ENCODE measurements at regions not wholly inside any gene's neighbourhood (a gene's known extent, or its start where the extent isn't known, plus 50 kb on each side); places are given as distances from the start of the nearest gene placed in this dataset.

GRCh38 chr3:139111392-139112229, 66.9 kb upstream of the PRR23C start:
- in situ Hi-C loops (cut with MboI) = no loop called here
- TF ChIP-seq CTCF (IDR thresholded peaks at IDR 0.05 in 2 of 3, conservative IDR thresholded peaks at IDR 0.05 in 1 of 3; ENCODE audit: control insufficient read depth in 2 of 3, extremely low read depth in 1 of 3, insufficient read depth in 1 of 3, low read depth in 3 of 3, low read length in 3 of 3) = peak; percentile 60 to 75 (median 67)
- TF ChIP-seq RAD21 (IDR thresholded peaks at IDR 0.05; ENCODE audit: insufficient read depth, low read depth, low read length) = peak; percentile 57
- TF ChIP-seq MXI1 (IDR thresholded peaks at IDR 0.05; ENCODE audit: low read depth, low read length) = no peak
- no peak for TF ChIP-seq ZNF384 (IDR thresholded peaks at IDR 0.05; ENCODE audit: borderline replicate concordance, low read depth, low read length)
- no peak for TF ChIP-seq TCF7 (IDR thresholded peaks at IDR 0.05; ENCODE audit: borderline replicate concordance)
- no peak for TF ChIP-seq SRF (IDR thresholded peaks at IDR 0.05; ENCODE audit: low read depth in 2 of 2, low read length in 2 of 2)
- TF ChIP-seq BHLHE40 (IDR thresholded peaks at IDR 0.05; ENCODE audit: borderline replicate concordance in 1 of 2, low read depth in 2 of 2, low read length in 1 of 2) = peak in 1 of 2 experiments; percentile 18; a peak in 1 of 4 replicates
- 0 out of 2 replicates have a peak, but pooled peaks have one; percentile 21 for TF ChIP-seq YY1 (IDR thresholded peaks at IDR 0.05; ENCODE audit: low read depth, low read length)
- TF ChIP-seq SMC3 (IDR thresholded peaks at IDR 0.05; ENCODE audit: borderline replicate concordance, low read length) = peak; percentile 72
- DNase-seq (ENCODE audit: low read depth, low spot score) (no peak), FAIRE-seq (peak; percentile 88), ATAC-seq (peak; percentile 92)
- Histone ChIP-seq H3K27me3 (replicated peaks in 1 of 2; ENCODE audit: control insufficient read depth in 2 of 2, insufficient read depth in 2 of 2, low read length in 1 of 2) (no peaks in the 10 kb centered on the region), H3K9me3 (replicated peaks; ENCODE audit: control insufficient read depth, insufficient read depth, low read length) (no peaks in the 10 kb centered on the region), H2AFZ (ENCODE audit: control insufficient read depth, low read depth, low read length) (no peak overlapping the region), H3K4me2 (ENCODE audit: control insufficient read depth, insufficient read depth) (no peak overlapping the region), H3K4me1 (ENCODE audit: control insufficient read depth, insufficient read depth, low read length) (peaks cover 5% of the 10 kb centered on the region; the same call in 1 of the 2 replicates), H4K20me1 (ENCODE audit: control insufficient read depth, insufficient read depth) (no peaks in the 10 kb centered on the region), H3K4me3 (no peak overlapping the region), H3K9ac (ENCODE audit: control insufficient read depth, insufficient read depth, low read length) (no peak overlapping the region), H3K79me2 (ENCODE audit: control insufficient read depth, insufficient read depth, low read length) (no peaks in the 10 kb centered on the region), H3K36me3 (ENCODE audit: control insufficient read depth in 2 of 2, insufficient read depth in 2 of 2, low read length in 1 of 2) (no peaks in the 10 kb centered on the region), H3K27ac (ENCODE audit: control insufficient read depth, insufficient read depth) (no peak overlapping the region)
- WGBS (ENCODE audit: insufficient coverage, insufficient replicate concordance, low lambda C conversion rate, missing lambda C conversion rate) = 0% methylated on average over 13 of the region's 13 CpGs
- POLR2A ChIA-PET = no interaction called here
- SMC1A ChIA-PET (ENCODE audit: uncharacterized antibody, unreplicated experiment) = interaction anchor here (0.7 to 1.5 kb wide), 8 partner anchors 10 to 247 kb away, joined by 3 to 5 read pairs (median 4); no protein-coding TSS in a partner anchor
- intact Hi-C loops (cut with micrococcal nuclease; ENCODE audit: unreplicated experiment) = loop anchor here (2.0 to 5.0 kb wide), 2 partner anchors 91 to 217 kb away; no protein-coding TSS in a partner anchor
- CTCF ChIA-PET = interaction anchor here (0.5 to 4.4 kb wide), 30 partner anchors 8 to 1154 kb away, joined by 3 to 51 read pairs (median 3); partner anchors contain the start of gene CEP70
- BruUV-seq (replicated peaks) = no TSS peak
- RAD21 ChIA-PET (ENCODE audit: unreplicated experiment) = interaction anchor here (0.8 to 2.0 kb wide), 5 partner anchors 91 to 243 kb away, joined by 3 to 9 read pairs (median 4); no protein-coding TSS in a partner anchor

All from GM12878 (cell line).